Omental fat pad (tissue), 3 donors: ENCODE measurements at regions not wholly inside any gene's neighbourhood (a gene's known extent, or its start where the extent isn't known, plus 50 kb on each side); places are given as distances from the start of the nearest gene placed in this dataset.

Experiments
- ATAC-seq: fragments of 150-250 bp; one replicate; pipeline ENCODE4 v1.9.1; 2016; ENCODE audit warnings: mild to moderate bottlenecking, moderate library complexity; ENCODE audit not compliant: low FRiP score
- DNase-seq: peaks from one replicate; pipeline ENCODE4 v3.0.0-alpha.2; 2019; ENCODE audit warnings: low spot score
- CTCF ChIP-seq, 3 donors: fragments of 450-650 bp; IDR thresholded peaks; one replicate each; pipeline ENCODE4 v1.5.1; 2016 to 2017; ENCODE audit warnings: antibody characterized with exemption in 3 of 3, mild to moderate bottlenecking in 3 of 3, moderate library complexity in 2 of 3

GRCh38 chr5:67305913-67306710 is 109.5 kb upstream of the CD180 start:
- DNase-seq, result no peak
- no peak for ATAC-seq
- TF ChIP-seq CTCF (IDR thresholded peaks at IDR 0.05), result no peak

- no peak for TF ChIP-seq CTCF (IDR thresholded peaks at IDR 0.05)
- no peak for ATAC-seq
- no peak for DNase-seq
Measured at GRCh38 chr5:67305401-67305800, 108.8 kb upstream of the CD180 start.

DNA sequence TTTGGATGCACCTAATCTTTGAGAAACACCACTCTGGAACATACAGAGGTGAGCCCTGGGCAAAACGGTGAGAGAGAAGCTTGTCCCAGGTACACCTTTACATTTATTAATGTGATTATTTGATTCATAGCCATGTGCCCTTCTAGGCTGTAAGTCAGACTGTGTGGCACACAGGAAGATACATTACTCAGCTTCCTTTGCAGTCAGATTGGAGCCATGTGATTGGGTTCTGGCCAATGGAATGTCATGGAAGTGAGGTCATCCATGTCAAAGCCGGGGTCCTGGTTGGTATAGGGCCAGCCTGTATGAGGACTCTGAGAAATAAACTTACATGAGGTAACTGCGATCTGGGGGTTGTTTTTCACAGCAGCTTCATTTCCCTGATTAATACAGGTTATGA is 106.8 kb upstream of the CD180 start:
- ATAC-seq (no peak), DNase-seq (no peak)
- TF ChIP-seq CTCF (IDR thresholded peaks at IDR 0.05), result no peak

DNA sequence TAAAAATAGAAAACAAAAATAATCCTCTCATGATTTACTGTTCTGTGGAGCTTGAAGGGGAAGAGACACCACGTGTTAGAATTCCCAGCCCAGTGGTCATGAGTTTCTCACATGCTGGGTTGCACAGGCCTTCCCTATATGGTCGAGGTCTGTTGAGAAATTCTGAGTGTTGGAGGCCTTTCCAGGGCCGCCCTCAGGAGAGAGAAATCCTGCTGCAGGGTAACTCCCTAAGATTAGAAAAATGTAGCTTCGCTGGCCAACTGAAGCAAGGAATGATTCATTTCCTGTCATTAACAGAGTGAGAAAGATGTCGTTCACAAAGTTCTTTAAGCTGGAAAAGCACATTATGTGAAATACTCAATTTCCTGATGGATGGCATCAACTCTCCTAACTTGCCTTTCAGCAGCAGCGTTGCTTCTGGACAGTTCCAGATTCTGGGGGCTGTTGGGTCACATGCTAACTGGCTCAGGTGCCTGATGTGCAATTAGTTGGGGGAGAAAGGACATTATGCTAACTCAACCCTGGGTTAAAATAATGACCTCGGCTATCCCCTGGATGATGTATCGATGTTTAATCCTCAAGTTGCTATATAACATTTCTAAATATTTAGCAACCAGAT is 104.8 kb upstream of the CD180 start:
- peak; percentile 90 for ATAC-seq
- DNase-seq, result peak; percentile 65
- no peak for TF ChIP-seq CTCF (IDR thresholded peaks at IDR 0.05)

- DNase-seq, result no peak
- no peak for ATAC-seq
- no peak for TF ChIP-seq CTCF (IDR thresholded peaks at IDR 0.05)
Measured at GRCh38 chr5:67300326-67300725, 103.7 kb upstream of the CD180 start.

- DNase-seq, result no peak
- ATAC-seq, result no peak
- TF ChIP-seq CTCF (IDR thresholded peaks at IDR 0.05), result no peak
Measured at GRCh38 chr5:67299231-67299735, 102.7 kb upstream of the CD180 start.
